ENCODE measurements at regions not wholly inside any gene's neighbourhood (a gene's known extent, or its start where the extent isn't known, plus 50 kb on each side); places are given as distances from the start of the nearest gene placed in this dataset.

- no peak for TF ChIP-seq CTCF (IDR thresholded peaks at IDR 0.05; ENCODE audit: low read depth, low read length, missing control alignments)
- no peak overlapping the region for H3K4me3 ChIP-seq (ENCODE audit: low read depth, low read length)
- no peak for DNase-seq (ENCODE audit: low read depth)
- in situ Hi-C loops (cut with HindIII; ENCODE audit: low sequenced_read_pairs), result no loop called here
Observed at GRCh38 chr3:160069986-160070385, 81.4 kb downstream of the IL12A start.

GRCh38 chr3:160076519-160076918, 87.9 kb downstream of the IL12A start:
- in situ Hi-C loops (cut with HindIII; ENCODE audit: low sequenced_read_pairs), result no loop called here
- DNase-seq (ENCODE audit: low read depth), result no peak
- H3K4me3 ChIP-seq (ENCODE audit: low read depth, low read length), result no peak overlapping the region
- TF ChIP-seq CTCF (IDR thresholded peaks at IDR 0.05; ENCODE audit: low read depth, low read length, missing control alignments), result no peak

- in situ Hi-C loops (cut with HindIII; ENCODE audit: low sequenced_read_pairs), result no loop called here
- DNase-seq (ENCODE audit: low read depth), result no peak
- no peak for TF ChIP-seq CTCF (IDR thresholded peaks at IDR 0.05; ENCODE audit: low read depth, low read length, missing control alignments)
- H3K4me3 ChIP-seq (ENCODE audit: low read depth, low read length), result no peak overlapping the region
Observed at GRCh38 chr3:160078533-160078932, 89.9 kb downstream of the IL12A start.

- H3K4me3 ChIP-seq (ENCODE audit: low read depth, low read length), result no peak overlapping the region
- DNase-seq (ENCODE audit: low read depth), result no peak
- in situ Hi-C loops (cut with HindIII; ENCODE audit: low sequenced_read_pairs), result no loop called here
- TF ChIP-seq CTCF (IDR thresholded peaks at IDR 0.05; ENCODE audit: low read depth, low read length, missing control alignments), result no peak
Observed at GRCh38 chr3:160081958-160082533, 93.4 kb downstream of the IL12A start.

- no peak overlapping the region for H3K4me3 ChIP-seq (ENCODE audit: low read depth, low read length)
- no peak for TF ChIP-seq CTCF (IDR thresholded peaks at IDR 0.05; ENCODE audit: low read depth, low read length, missing control alignments)
- DNase-seq (ENCODE audit: low read depth), result no peak
- in situ Hi-C loops (cut with HindIII; ENCODE audit: low sequenced_read_pairs), result no loop called here
Observed at GRCh38 chr3:160084998-160085397, 96.4 kb downstream of the IL12A start.

GRCh38 chr3:160088492-160089137, 100.0 kb downstream of the IL12A start:
- no peak for DNase-seq (ENCODE audit: low read depth)
- in situ Hi-C loops (cut with HindIII; ENCODE audit: low sequenced_read_pairs), result no loop called here
- no peak for TF ChIP-seq CTCF (IDR thresholded peaks at IDR 0.05; ENCODE audit: low read depth, low read length, missing control alignments)
- H3K4me3 ChIP-seq (ENCODE audit: low read depth, low read length), result no peak overlapping the region
